Right lobe of liver (tissue), 4 donors: ENCODE measurements at regions not wholly inside any gene's neighbourhood (a gene's known extent, or its start where the extent isn't known, plus 50 kb on each side); places are given as distances from the start of the nearest gene placed in this dataset.
"Not testable (repeated sequence)": the region's sequence is repeated elsewhere in the genome, so short reads cannot be mapped to it uniquely, and the experiment has no call there.

Experiments
- CTCF ChIP-seq, 4 donors: fragments of 200-600 bp in 3 of 4; fragments of 450-650 bp in 1 of 4; IDR thresholded peaks; one replicate each; pipeline versions ENCODE4 v1.5.1 to v1.8.0; 2016 to 2022; ENCODE audit warnings: antibody characterized with exemption in 4 of 4, mild to moderate bottlenecking in 2 of 4
- POLR2A ChIP-seq: fragments of 450-650 bp; IDR thresholded peaks from one replicate; pipeline ENCODE4 v1.6.1; 2017; ENCODE audit warnings: antibody characterized with exemption, mild to moderate bottlenecking
- donor health status: DM: no; HTN: no; CAD: no.
- donor health status: DM: no; HTN: no; CAD: no.
- donor health status: DM: no; HTN: yes; CAD: no.

GRCh38 chr1:120949724-120950123 lies 60.2 kb downstream of the PPIAL4A start:
- TF ChIP-seq CTCF (IDR thresholded peaks at IDR 0.05); POLR2A: not testable (repeated sequence)
